ENCODE measurements at regions not wholly inside any gene's neighbourhood (a gene's known extent, or its start where the extent isn't known, plus 50 kb on each side); places are given as distances from the start of the nearest gene placed in this dataset.

GRCh38 chr9:18092138-18092537 lies 381.8 kb upstream of the ADAMTSL1 start:
- no peak overlapping the region for H2AK9ac ChIP-seq (replicated peaks; ENCODE audit: low read depth, low read length, poor library complexity)
- no TSS peak for BruUV-seq (replicated peaks)
- H3K4me1 ChIP-seq (ENCODE audit: control insufficient read depth, insufficient read depth, low read length), result no peaks in the 10 kb centered on the region
- no peak overlapping the region for H3K56ac ChIP-seq (ENCODE audit: extremely low read depth, insufficient read depth, low read length)
- no peak overlapping the region for H2BK15ac ChIP-seq (ENCODE audit: low read depth, low read length)
- no peak overlapping the region for H3K23ac ChIP-seq (ENCODE audit: low read depth, low read length)
- no peak overlapping the region for H3K14ac ChIP-seq (replicated peaks; ENCODE audit: low read depth, low read length)
- no peak overlapping the region for H3K9ac ChIP-seq (ENCODE audit: low read depth, low read length)
- H2AFZ ChIP-seq (replicated peaks; ENCODE audit: low read length, poor library complexity), result no peak overlapping the region
- CTCF ChIA-PET, result no interaction called here
- H4K20me1 ChIP-seq (ENCODE audit: insufficient read depth, low read length), result no peaks in the 10 kb centered on the region
- WGBS, 2 experiments (ENCODE audit: extremely low coverage in 2 of 2, insufficient read length in 1 of 2), result no CpG with 5 or more reads among the region's 4 CpGs
- no peaks in the 10 kb centered on the region for H3K9me3 ChIP-seq (ENCODE audit: control insufficient read depth, insufficient read depth, low read length)
- no peaks in the 10 kb centered on the region for H3K36me3 ChIP-seq (ENCODE audit: control insufficient read depth, insufficient read depth, low read length)
- no peak overlapping the region for H3K4ac ChIP-seq (ENCODE audit: low read depth, low read length)
- H2BK5ac ChIP-seq (ENCODE audit: low read depth, low read length, poor library complexity, severe bottlenecking), result no peak overlapping the region
- intact Hi-C loops (cut with micrococcal nuclease), result no loop called here
- H4K91ac ChIP-seq (ENCODE audit: insufficient read depth, low read depth, low read length), result no peak overlapping the region
- H4K8ac ChIP-seq (ENCODE audit: low read depth in 2 of 2, low read length in 2 of 2), result no peak overlapping the region
- POLR2A ChIA-PET (ENCODE audit: unreplicated experiment), result no interaction called here
- dilution Hi-C loops (cut with HindIII; ENCODE audit: low sequenced_read_pairs, unreplicated experiment), result no loop called here
- H4K5ac ChIP-seq (ENCODE audit: low read depth, low read length), result no peak overlapping the region
- H3K4me3 ChIP-seq (ENCODE audit: insufficient read depth, low read depth, low read length), result no peak overlapping the region
- no peaks in the 10 kb centered on the region for H3K79me1 ChIP-seq (ENCODE audit: low read depth in 1 of 2, low read length in 2 of 2)
- no peaks in the 10 kb centered on the region for H3K27me3 ChIP-seq (ENCODE audit: control insufficient read depth, insufficient read depth, low read length)
- no peak overlapping the region for H2BK120ac ChIP-seq (ENCODE audit: low read depth, low read length)
- no peak overlapping the region for H2BK20ac ChIP-seq (ENCODE audit: low read depth, low read length)
- DNase-seq (no peak), ATAC-seq (ENCODE audit: low read depth) (no peak)
- in situ Hi-C loops (cut with MboI; ENCODE audit: low sequenced_read_pairs), result no loop called here
- TF ChIP-seq RAD21 (IDR thresholded peaks at IDR 0.05; ENCODE audit: low read length) (no peak), FOS (IDR thresholded peaks at IDR 0.05; ENCODE audit: low read depth, low read length) (no peak), MAZ (IDR thresholded peaks at IDR 0.05; ENCODE audit: borderline replicate concordance, low read depth, low read length) (no peak), CHD1 (IDR thresholded peaks at IDR 0.05; ENCODE audit: low read depth, low read length) (no peak), CEBPB (IDR thresholded peaks at IDR 0.05; ENCODE audit: low read depth, low read length) (no peak), NFE2L2 (IDR thresholded peaks at IDR 0.05; ENCODE audit: low read depth, low read length) (no peak), USF2 (IDR thresholded peaks at IDR 0.05; ENCODE audit: low read depth, low read length) (no peak), MAFK (IDR thresholded peaks at IDR 0.05; ENCODE audit: low read depth, low read length) (no peak), CTCF (conservative IDR thresholded peaks at IDR 0.05; ENCODE audit: low read depth, low read length) (no peak), RFX5 (IDR thresholded peaks at IDR 0.05; ENCODE audit: low read depth, low read length) (no peak), SMC3 (IDR thresholded peaks at IDR 0.05; ENCODE audit: low read depth, low read length) (no peak), ELK1 (IDR thresholded peaks at IDR 0.05; ENCODE audit: borderline replicate concordance, low read depth, low read length) (no peak), MXI1 (IDR thresholded peaks at IDR 0.05; ENCODE audit: borderline replicate concordance, low read depth, low read length) (no peak), RCOR1 (IDR thresholded peaks at IDR 0.05; ENCODE audit: insufficient replicate concordance, low read length) (no peak), BHLHE40 (IDR thresholded peaks at IDR 0.05; ENCODE audit: low read depth, low read length) (no peak), POLR2A (IDR thresholded peaks at IDR 0.05; ENCODE audit: low read depth, low read length) (no peak)
- no peak overlapping the region for H3K27ac ChIP-seq (ENCODE audit: insufficient read depth, low read length)
- no peak overlapping the region for H3K4me2 ChIP-seq (ENCODE audit: low read depth, low read length)
- H2AK5ac ChIP-seq (ENCODE audit: low read depth, low read length), result no peak overlapping the region
- no peak overlapping the region for H3K18ac ChIP-seq (ENCODE audit: low read depth, low read length)
- no peaks in the 10 kb centered on the region for H3K9me1 ChIP-seq (ENCODE audit: insufficient read depth, low read length)
